Vagina (tissue), 2 donors: ENCODE measurements at regions not wholly inside any gene's neighbourhood (a gene's known extent, or its start where the extent isn't known, plus 50 kb on each side); places are given as distances from the start of the nearest gene placed in this dataset.

Experiments used
- DNase-seq, 2 donors: peaks; one replicate each; pipeline ENCODE4 v3.0.0-alpha.2; 2017; ENCODE audit errors: extremely low spot score in 2 of 2
- H3K27ac ChIP-seq: fragments of 200-600 bp; sonication (generic); one replicate; pipeline ENCODE4 v1.5.1; 2019
- H3K27me3 ChIP-seq: fragments of 200-600 bp; sonication (generic); one replicate; pipeline ENCODE4 v1.5.1; 2019
- H3K36me3 ChIP-seq, 2 donors: fragments of 200-600 bp; sonication (generic); one replicate each; pipeline ENCODE4 v1.5.1; 2017 to 2019
- H3K4me1 ChIP-seq: fragments of 200-600 bp; sonication (generic); one replicate; pipeline ENCODE4 v1.5.1; 2019
- H3K4me3 ChIP-seq, 2 donors: fragments of 200-600 bp; sonication (generic); 1 replicate in 1 of 2; 2 replicates in 1 of 2; pipeline ENCODE4 v1.5.1; 2016 to 2019
- H3K9me3 ChIP-seq: fragments of 200-600 bp; sonication (generic); one replicate; pipeline ENCODE4 v1.5.1; 2019
- POLR2A ChIP-seq, 2 donors: fragments of 450-650 bp; IDR thresholded peaks; one replicate each; pipeline ENCODE4 v1.6.1; 2017; ENCODE audit warnings: antibody characterized with exemption in 2 of 2, mild to moderate bottlenecking in 2 of 2, moderate library complexity in 2 of 2
- POLR2AphosphoS5 ChIP-seq, 2 donors: sonication (generic); formaldehyde crosslinking; IDR thresholded peaks; one replicate each; pipeline ENCODE4 v1.9.0; 2017; ENCODE audit warnings: antibody characterized with exemption in 2 of 2, mild to moderate bottlenecking in 2 of 2, low read depth in 1 of 2; ENCODE audit not compliant: insufficient read depth in 1 of 2
- intact Hi-C: fragments of 100-400 bp; cut with DNase I; formaldehyde crosslinking; loops from one replicate; pipeline ENCODE4 v1.15.1; 2023
- TF ChIP-seq, protein P1 (sequence below), 3 experiments: fragments of 450-650 bp in 2 of 3; fragments of 200-600 bp in 1 of 3; sonication (generic) in 1 of 3; IDR thresholded peaks; one replicate each; pipeline ENCODE4 v1.5.1; 2017 to 2019; ENCODE audit warnings: antibody characterized with exemption in 3 of 3, mild to moderate bottlenecking in 2 of 3, moderate library complexity in 2 of 3

DNA sequence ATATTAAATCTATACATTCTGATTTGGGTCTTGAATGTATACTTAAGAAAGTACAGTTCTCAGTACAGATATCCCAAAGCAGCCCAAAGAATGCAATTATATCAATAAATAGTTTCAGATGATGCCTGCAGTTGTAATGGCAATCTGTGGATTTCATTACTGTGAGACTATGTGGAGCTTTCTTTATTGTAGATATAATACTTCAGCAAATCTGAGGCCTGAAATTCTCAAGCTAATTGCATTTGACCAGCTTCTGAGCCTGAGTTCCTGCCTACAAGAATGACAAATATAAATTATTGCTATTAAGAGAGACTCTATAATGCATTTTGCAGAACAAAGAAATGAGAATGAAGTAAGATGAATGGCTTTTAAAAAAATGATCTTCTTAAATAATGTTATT lies 320.3 kb downstream of the DKK2 start:
- H3K4me1 ChIP-seq: no peaks in the 10 kb centered on the region
- intact Hi-C loops: no loop called here
- TF ChIP-seq, protein P1, sequence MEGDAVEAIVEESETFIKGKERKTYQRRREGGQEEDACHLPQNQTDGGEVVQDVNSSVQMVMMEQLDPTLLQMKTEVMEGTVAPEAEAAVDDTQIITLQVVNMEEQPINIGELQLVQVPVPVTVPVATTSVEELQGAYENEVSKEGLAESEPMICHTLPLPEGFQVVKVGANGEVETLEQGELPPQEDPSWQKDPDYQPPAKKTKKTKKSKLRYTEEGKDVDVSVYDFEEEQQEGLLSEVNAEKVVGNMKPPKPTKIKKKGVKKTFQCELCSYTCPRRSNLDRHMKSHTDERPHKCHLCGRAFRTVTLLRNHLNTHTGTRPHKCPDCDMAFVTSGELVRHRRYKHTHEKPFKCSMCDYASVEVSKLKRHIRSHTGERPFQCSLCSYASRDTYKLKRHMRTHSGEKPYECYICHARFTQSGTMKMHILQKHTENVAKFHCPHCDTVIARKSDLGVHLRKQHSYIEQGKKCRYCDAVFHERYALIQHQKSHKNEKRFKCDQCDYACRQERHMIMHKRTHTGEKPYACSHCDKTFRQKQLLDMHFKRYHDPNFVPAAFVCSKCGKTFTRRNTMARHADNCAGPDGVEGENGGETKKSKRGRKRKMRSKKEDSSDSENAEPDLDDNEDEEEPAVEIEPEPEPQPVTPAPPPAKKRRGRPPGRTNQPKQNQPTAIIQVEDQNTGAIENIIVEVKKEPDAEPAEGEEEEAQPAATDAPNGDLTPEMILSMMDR (IDR thresholded peaks at IDR 0.05): no peak
- TF ChIP-seq POLR2AphosphoS5 (IDR thresholded peaks at IDR 0.05; ENCODE audit: insufficient read depth in 1 of 2, low read depth in 1 of 2): no peak
- no peak for TF ChIP-seq POLR2A (IDR thresholded peaks at IDR 0.05)
- no peak for DNase-seq
- H3K27me3 ChIP-seq: no peaks in the 10 kb centered on the region
- H3K4me3 ChIP-seq: no peak overlapping the region
- no peak overlapping the region for H3K27ac ChIP-seq
- no peaks in the 10 kb centered on the region for H3K36me3 ChIP-seq
- no peaks in the 10 kb centered on the region for H3K9me3 ChIP-seq

DNA sequence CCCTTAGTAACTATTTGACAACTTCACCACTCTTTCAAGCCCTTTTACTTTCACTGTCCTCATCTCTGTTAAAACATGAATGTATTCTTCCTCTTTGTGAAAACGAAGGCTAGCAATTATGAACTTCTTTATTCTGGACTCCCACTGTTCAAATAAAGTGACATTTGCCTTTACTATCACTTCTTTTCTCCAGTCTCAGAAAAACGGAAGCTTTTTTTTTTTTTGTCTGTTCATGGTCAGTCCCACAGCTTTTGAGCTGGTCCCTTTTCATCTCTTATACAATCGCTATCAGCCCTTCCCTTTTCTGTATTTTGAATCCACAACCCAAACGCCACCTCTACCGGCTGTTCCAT lies 327.7 kb downstream of the DKK2 start:
- Histone ChIP-seq H3K36me3 (no peaks in the 10 kb centered on the region), H3K4me1 (no peaks in the 10 kb centered on the region), H3K27ac (no peak overlapping the region), H3K4me3 (no peak overlapping the region), H3K9me3 (no peaks in the 10 kb centered on the region), H3K27me3 (no peaks in the 10 kb centered on the region)
- DNase-seq: no peak
- intact Hi-C loops: no loop called here
- TF ChIP-seq, protein P1 (IDR thresholded peaks at IDR 0.05): no peak
- no peak for TF ChIP-seq POLR2AphosphoS5 (IDR thresholded peaks at IDR 0.05; ENCODE audit: insufficient read depth in 1 of 2, low read depth in 1 of 2)
- TF ChIP-seq POLR2A (IDR thresholded peaks at IDR 0.05): no peak

DNA sequence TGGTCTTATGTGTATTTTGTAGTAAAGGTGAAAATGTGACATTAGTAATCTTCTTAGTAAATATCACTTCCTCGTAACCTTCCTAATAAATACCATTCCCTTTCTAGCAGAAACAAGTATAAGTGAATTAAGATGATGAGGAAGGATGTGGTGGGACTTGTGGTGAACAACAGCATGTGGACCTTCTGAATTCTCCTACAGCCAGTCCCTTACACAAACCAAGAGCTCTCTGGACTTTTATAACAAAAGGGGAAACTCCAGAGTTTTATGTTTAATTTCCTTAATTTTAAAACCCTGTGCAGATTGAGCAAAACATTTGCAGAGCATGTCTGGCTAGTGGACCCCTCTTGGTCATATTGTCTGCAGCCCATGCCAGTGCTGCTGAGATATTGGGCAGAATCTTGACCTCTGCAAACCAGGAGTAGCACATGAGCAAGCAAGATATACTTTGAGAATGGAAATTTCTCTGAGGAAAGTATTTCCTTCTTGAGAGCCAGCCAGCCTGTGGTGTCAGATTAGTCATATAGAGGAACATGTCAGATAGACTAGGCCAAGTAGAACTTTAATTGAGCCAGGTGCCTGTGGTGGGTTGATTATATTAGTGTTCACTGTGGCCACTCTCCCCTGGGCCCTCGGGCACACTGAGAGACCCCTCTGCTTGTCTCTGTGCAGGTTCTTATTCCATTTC lies 328.2 kb downstream of the DKK2 start:
- no peak for DNase-seq
- Histone ChIP-seq H3K27ac (no peak overlapping the region), H3K4me3 (no peak overlapping the region), H3K27me3 (no peaks in the 10 kb centered on the region), H3K9me3 (no peaks in the 10 kb centered on the region), H3K36me3 (no peaks in the 10 kb centered on the region), H3K4me1 (no peaks in the 10 kb centered on the region)
- intact Hi-C loops: no loop called here
- no peak for TF ChIP-seq POLR2AphosphoS5 (IDR thresholded peaks at IDR 0.05; ENCODE audit: insufficient read depth in 1 of 2, low read depth in 1 of 2)
- no peak for TF ChIP-seq POLR2A (IDR thresholded peaks at IDR 0.05)
- TF ChIP-seq, protein P1 (IDR thresholded peaks at IDR 0.05): no peak

DNA sequence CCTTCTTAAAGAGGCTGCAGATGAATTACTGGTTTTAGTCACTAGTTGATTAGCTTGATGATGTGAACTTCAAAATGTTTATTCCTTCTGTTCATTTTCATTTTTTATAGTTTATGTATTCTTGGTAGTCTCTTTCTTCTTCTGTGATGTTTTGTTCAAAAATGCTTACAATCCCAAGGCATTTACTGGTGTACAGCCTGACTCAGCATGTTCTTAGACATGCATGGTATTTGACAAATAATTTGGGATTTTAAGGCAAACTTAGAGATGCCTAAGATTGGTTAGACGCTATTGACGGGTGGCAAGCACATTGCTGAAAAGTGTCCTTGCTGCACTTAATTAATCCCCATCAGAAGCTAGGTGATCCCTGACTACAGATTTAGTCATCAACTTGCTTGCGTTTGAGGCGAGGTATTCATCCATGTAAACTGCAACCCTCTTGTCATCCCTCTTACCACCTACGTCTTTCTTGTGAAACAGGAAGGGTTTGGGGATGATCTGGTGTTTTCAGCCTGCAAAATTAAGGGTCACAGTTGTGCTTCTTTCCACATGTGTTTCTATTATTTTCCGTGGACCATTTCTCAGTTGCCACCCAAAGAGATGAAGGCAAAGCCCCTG lies 331.8 kb downstream of the DKK2 start:
- Histone ChIP-seq H3K36me3 (no peaks in the 10 kb centered on the region), H3K4me3 (no peak overlapping the region), H3K9me3 (no peaks in the 10 kb centered on the region), H3K27me3 (no peaks in the 10 kb centered on the region), H3K4me1 (no peaks in the 10 kb centered on the region), H3K27ac (no peak overlapping the region)
- DNase-seq: no peak
- TF ChIP-seq POLR2A (IDR thresholded peaks at IDR 0.05) (no peak), POLR2AphosphoS5 (IDR thresholded peaks at IDR 0.05; ENCODE audit: insufficient read depth in 1 of 2, low read depth in 1 of 2) (no peak)
- TF ChIP-seq, protein P1 (IDR thresholded peaks at IDR 0.05): no peak
- intact Hi-C loops: no loop called here

DNA sequence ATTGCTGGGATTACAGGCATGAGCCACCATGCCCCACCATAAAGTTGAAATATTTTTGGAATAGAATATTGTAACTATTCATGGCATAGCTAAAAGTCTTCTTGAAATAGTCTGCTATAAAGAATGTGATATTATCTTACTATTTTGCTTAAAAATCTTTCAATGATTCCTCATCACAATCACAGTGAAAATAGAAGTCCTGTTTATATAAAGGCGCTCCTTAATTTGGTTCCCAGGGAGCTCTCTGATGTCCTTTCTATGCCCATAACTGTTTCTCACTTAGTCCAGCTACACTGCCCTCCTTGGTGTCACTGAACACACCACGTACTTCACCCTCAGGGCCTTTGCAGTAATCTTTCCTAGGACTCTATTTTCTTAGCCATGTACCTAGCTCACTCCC lies 331.7 kb upstream of the GIMD1 start:
- Histone ChIP-seq H3K27me3 (no peaks in the 10 kb centered on the region), H3K4me1 (no peaks in the 10 kb centered on the region), H3K36me3 (no peaks in the 10 kb centered on the region), H3K9me3 (no peaks in the 10 kb centered on the region), H3K27ac (no peak overlapping the region), H3K4me3 (no peak overlapping the region)
- DNase-seq: no peak
- intact Hi-C loops: no loop called here
- no peak for TF ChIP-seq POLR2AphosphoS5 (IDR thresholded peaks at IDR 0.05; ENCODE audit: insufficient read depth in 1 of 2, low read depth in 1 of 2)
- TF ChIP-seq, protein P1 (IDR thresholded peaks at IDR 0.05): no peak
- no peak for TF ChIP-seq POLR2A (IDR thresholded peaks at IDR 0.05)
